ENCODE measurements at regions not wholly inside any gene's neighbourhood (a gene's known extent, or its start where the extent isn't known, plus 50 kb on each side); places are given as distances from the start of the nearest gene placed in this dataset.

DNA sequence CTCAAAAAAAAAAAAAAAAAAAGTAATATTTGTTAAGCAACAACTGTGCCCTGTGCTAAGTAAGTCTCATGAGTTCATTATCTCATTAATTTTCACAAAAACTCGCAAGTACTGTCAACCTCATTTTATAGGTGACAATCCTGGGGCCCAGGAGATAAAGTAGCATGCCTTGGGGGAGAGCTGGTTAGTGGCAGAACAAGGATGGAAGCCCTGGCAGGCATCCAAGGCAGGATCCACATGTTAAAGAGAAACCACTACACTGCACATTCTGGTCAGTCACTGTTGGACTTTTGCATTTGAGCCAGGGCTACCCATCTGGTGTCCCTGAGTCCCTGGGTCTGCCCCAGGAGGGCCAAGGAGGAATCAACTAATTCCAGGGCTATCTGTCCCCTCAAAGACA is 54.6 kb downstream of the ZFP36L2 start:
- peak; percentile 31 for DNase-seq (ENCODE audit: low read depth)

DNA sequence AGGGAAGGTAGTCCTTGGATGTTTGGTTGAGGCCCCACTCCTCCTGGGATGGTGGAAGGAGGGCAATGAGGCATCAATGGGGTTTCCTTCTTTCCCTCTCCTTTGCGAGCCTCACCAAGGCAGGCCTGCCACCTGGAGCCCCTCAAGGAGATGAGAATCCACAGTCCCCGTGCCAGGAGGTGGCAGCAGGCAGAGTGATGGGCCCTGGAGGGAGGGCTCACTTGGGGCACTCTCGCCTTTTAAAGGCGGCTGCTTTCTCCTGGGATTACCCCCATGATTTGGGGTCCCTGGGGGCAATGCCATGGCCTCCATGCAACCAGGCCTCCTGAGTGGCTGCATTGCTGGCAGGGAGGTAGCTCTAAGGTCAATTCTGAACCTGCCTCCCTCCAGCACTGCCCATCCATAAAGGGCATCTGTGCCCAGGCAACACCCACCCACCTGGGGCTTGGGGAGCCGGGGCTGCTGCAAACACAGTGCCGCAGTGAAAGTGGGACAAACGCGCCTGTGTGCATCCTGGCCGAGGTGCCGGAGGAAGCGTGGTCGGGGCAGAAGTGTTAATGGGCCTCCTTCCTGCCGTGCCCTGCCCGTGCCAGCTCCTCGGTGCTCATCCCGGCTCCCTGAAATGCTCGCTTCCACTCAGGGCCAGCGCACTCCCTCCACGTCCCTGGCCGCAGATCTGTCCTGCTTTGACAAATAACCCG is 55.9 kb downstream of the ZFP36L2 start:
- no peak for DNase-seq (ENCODE audit: low read depth)

DNA sequence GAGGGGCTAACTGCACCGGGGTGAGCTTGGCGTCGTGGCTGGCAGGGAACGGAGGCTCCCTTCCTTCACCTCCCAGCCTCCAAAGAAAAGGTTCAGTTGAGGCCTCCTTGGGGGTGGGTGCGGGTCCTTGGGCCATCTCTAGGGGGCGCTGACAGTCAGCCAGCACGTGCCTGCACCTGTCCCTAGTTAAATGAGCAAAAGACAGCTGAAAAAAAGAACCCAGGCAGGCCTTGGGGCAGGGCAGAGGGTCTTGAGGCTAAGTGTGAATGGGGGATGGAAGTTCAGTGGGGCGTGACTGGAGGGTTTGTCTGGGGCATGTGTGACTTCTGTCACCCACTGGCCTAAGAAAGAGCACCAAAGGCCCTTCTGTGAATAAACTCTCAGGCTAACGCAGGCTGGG is 56.4 kb downstream of the ZFP36L2 start:
- peak; percentile 25 for DNase-seq (ENCODE audit: low read depth)

DNA sequence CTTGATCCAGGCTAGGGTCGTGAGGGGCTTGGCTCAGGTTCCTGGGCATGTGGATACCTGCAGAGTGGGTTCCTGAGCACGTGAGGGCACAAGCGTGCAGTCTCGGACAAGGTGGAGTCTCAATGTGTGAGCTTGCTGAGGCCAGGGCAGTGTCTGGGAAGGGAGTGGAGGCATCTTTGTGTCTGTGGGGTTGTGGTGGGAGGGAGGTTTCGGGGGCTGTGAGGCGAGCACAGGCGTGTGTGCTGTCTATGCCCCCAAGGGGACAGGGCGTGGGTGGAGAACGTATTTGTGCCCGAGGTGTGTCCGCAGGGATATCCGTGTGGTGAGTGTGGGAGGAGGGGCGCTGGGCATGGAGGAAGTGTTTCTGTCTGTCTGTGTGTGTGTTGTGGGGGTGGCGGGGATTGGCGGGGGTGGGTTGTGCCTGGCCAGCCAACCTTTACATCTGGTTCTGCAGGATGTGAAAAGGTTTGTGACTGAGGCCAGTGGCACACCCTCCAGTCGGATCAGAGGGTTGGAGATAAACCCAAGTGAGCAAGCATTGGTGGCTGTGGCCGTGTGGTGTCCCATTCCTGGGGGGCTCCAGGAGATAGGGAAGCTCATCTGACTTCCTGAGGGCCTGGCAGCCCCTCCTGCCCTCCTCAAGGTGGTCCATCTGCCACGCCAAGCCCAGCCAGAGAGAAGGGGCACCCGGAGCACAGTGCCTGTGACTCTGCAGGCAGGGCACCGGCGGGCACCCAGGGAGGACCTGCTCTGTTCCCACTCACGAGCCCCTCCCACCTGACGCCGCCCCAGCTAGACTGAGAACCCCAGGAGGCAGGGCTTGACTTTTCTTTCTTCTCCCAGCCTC is 57.1 kb downstream of the ZFP36L2 start:
- no peak for DNase-seq (ENCODE audit: low read depth)

DNA sequence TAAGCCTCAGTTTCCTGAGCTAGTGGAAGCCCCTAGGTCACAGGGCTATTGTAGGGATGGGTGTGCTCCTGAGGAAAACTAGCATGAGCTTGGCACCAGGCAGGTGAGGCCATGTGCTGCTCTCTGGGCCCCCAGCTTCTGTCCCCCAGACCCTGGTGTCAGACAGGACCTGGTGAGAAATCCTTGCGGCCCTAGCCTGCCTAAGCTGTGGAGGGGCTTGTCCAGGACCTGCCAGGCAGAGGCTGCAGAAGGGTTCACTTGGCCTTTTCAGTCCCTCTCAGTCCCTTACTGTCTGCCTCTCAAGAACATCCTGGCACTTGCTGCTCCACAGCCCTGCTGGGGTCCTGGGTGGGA is 58.4 kb downstream of the ZFP36L2 start:
- no peak for DNase-seq (ENCODE audit: low read depth)

DNA sequence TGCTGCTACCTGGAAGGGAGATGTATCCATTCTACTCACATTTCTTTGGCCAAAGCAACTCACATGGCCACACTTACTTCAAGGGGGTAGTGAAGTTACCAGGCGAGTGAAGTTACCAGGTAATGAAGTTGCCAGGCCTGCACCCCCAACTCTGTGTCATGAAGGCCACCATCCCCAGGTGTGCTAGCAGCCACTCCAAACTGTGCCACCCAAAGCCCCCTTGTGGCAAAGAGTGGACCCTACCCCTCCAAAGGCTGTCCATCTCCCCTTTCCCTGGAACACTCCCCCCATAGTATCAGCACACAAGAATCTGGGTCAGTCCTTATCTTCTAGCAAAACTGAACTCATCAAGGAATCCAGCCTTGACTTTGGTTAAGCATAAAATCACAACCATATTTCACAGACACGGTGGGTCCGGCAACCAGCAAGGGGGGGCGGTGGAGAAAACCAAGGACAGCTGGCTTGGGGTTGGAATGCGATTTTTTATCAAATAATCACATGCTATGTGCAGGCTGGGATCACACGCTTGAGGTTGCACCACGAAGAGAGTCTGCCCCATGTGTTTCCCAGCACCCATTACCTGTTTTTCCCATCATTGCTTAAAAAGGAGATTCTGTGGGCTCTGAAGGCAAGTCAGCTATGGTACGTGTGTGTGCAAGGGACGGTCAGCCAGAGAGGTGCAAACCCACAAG is 60.9 kb downstream of the ZFP36L2 start:
- no peak for DNase-seq (ENCODE audit: low read depth)

DNA sequence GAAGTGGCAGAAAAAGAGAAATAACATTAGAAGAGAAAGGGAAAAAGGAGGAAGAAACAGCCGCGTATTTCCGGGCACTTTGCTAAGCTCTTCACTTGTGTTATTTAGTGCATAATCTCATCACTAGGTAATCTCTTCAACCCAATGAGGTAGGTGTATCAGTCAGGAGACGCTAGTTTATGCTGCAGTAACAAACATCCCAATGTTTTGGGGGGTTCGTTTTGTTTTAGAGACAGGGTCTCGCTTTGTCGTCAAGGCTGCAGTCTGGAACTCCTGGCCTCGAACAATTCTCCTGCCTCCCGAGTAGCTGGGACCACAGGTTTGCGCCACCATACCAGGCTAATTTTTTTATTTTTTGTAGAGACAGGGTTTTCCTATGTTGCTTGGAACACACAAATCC is 61.7 kb downstream of the ZFP36L2 start:
- DNase-seq (ENCODE audit: low read depth), result no peak

DNA sequence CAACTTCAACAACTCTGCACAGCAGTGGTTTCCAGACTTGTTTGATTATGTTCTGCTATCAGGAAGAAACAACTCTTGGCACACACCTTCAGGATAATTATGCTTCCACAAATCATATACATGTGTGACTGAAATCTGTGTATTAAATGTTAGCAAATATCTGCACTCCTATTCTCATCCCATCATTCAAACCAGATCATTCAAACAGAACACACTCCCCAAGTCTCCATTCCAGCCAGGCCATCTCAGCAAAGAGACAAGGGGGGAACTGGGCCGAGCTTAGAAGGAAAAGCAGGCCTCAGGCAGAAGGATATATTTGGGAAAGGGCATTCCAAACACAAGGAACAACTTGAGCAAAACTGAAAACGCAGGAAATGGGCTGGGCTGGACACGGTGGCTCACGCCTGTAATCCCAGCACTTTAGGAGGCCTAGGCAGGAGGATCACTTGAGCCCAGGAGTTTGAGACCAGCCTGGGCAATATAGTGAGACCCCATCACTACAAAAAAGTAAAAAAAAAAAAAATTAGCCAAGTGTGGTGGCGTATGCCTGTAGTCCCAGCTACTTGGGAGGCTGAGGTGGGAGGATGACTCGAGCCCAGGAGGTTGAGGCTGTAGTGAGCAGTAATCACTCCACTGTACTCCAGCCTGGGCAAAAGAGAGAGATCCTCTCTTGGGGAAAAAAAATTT is 62.7 kb downstream of the ZFP36L2 start:
- no peak for DNase-seq (ENCODE audit: low read depth)

DNA sequence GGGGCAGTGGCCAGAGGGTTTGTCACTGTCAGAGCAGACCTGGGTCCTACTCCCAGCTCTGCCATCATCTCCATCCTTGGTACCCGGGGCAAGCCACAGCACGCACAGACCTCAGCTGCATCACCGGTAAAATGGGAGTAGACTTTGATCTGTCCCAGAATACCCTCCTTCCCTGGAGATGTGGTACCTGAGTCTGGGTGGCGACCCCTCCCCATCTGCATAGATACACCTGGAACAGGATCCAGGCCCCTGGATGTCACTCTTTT is 64.0 kb downstream of the ZFP36L2 start:
- DNase-seq (ENCODE audit: low read depth), result no peak

DNA sequence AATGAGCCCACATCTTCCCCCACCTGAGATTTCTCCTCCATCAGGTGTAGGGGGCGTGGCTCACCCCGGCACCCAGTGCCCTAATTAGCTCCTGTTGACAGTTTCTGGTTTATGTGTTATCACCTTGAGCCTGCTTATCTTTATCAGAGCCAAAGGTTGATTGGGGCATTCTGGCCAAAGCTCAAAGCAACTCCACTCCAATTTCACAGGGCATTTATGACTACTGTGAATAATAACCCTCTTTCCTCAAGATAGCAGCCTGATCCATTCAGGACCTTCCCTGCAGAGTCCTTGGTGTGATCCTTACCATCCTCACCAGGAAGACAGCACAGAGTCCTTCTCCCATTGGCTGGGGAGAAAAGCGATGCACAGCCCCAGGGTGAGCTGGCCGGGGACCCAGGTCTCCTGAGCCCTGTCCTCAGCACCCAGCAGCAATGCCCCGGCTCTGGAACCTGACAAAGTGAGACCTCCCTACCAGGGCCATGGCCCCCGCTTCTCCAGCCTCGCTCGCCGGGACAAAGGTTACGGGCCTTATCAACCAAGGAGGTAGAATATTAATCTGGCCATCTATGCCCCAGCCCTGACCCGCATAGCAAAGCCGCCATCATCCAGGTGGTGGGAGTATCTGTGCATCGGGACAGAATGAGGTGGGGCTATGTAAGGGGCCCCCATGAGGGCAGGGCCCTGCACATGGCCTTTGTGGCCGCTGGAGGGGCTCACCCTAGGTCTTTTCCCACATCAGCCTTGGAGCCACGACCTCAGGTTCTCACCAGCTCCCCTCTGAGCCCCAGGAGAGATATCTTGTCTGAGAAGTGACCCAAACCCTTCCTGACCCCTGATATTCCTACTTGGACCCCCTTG is 64.5 kb downstream of the ZFP36L2 start:
- no peak for DNase-seq (ENCODE audit: low read depth)

DNA sequence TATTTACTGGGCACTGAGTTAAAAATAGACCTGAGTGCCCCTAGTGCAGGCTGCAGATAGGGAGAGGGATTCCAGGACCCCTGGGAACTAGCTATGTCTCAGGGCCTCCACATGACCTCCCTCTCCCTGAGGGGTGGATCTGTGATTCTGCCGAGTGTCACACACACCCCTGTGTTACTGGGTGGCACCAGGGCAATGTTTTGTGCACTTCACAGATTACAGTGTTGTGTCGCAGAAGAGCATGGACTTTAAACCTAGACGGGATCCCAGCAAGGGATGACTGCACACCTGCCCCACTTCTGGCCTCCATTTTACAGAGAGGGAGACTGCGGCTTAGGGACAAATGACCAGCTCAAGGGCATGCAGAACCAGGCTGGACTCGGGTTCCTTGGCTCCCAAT is 65.6 kb downstream of the ZFP36L2 start:
- DNase-seq (ENCODE audit: low read depth), result no peak

DNA sequence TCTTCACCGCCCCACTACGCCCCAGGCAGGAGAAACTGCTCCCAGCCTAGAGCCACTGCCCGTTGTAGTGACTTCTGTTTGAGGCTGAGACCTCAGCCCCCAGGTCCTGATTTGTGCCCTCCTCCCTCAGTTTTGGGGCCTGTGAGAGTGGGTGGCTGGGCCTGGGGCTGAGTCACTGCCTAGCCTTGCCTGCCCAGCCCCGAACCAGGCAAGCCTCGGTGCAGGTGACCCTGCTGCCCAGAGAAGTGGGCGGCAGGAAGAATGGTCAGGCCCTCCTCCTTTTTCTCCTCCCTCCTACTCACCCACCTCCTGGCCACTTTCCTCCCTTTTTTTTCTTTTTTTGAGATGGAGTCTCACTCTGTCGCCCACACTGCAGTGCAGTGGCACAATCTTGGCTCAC is 66.6 kb downstream of the ZFP36L2 start:
- peak; percentile 14 for DNase-seq (ENCODE audit: low read depth)

DNA sequence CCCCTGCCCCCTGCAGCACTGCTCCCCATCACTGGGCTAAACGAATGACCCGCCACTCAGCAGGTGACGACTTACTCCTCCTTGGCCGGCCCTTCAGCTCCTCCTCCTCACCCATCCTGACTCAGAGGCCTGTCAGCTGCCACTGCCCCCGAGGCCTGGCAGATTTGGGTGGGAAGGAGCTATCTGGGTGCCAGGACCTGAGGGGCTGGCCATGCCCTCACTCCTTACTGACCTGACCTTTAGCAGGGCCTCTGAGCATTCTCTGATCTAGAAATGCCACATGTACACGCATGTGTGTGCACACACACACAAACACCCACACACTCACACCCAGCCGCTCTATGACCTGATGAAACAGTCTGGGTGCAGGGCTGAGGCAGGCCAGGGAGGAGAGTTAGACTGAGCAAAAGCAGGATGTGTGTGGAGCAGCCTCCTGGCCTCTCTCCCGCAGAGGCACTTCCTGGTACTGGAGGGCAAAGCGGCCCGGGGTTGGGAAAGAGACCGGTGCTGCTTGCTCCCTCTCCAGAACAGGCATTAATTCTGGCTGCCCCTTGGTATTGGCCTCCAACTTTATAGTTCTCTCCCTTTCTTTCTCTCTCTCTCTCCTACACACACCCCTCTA is 68.0 kb downstream of the ZFP36L2 start:
- DNase-seq (ENCODE audit: low read depth), result peak; percentile 85

DNA sequence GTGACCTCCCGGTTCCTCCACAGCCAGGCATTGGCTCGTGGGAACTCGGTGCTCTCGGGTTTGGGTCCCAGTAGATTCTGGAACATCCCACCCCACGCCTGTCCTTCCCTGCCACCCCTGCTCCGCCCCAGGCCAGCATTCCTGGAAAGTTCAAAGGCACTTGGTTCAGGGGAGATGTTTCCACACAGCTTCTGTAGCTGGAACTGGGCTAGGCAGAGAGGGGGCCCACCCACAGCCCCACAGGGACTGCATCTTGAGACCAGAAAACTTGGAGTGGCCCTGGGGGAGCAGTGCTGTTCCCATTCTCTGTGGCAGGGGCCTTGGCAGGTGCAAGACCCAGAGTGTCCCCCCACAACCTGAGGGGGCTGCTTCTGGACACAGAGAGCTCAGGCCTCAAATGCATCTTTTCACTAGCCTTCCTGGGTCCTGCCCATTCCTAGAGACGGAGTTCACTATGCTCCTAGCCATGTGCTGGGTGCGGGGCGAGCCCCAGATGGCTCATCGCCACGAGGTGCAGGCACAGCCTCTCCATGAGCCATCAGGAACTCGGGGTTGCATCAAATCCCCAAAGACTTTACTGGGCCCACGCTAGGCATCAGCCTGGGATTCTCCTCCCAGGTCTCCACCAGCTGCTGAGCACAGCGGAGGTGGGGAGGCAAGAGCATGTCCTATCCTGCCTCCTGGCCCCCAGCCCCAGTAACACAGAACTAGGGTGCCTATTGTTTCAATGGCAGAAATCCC is 68.7 kb downstream of the ZFP36L2 start:
- no peak for DNase-seq (ENCODE audit: low read depth)

DNA sequence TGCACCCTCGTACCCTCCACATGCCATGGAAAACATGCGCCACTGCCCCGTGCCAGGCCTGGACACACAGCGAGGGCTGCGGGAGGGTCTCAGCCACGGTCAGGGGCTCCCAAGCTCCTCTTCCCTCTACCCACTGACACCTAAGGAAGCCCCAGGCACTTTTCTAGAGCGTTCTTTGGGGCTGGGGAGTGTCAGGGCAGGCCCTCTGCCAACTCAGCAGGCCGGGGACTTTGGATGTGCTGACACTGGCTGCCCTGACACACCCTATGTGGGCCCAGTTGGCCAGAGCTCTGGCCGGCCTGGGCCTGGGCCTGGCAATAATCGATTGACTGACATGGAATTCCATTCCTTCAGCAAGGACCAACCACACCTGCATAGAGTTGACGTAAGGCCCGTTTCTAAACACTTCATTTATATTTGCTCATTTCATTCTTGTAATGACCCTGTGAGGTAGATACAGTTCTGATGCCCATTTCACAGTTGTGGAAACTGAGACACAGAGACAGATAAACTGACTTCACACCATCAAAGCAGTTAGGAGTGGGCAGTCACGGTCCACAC is 70.5 kb downstream of the ZFP36L2 start:
- no peak for DNase-seq (ENCODE audit: low read depth)

DNA sequence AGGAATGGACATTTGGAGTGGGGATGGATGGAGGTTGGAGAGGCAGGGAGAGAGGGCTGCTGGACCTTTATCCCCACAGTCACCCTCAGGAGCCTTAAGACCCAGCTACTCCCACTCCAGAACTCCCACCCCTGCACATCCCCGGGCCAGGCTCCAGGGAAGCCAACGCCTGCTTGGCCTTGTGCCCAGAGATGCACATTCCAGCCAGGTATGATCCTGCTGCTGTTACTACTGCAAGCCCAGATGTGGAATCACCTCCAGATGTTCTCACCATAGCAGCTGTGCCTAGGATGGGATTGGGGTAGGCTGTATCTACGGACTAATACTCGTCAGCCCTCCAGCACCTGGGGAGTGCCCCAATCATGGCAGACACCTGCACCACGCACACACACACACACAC is 71.7 kb downstream of the ZFP36L2 start:
- DNase-seq (ENCODE audit: low read depth), result no peak

DNA sequence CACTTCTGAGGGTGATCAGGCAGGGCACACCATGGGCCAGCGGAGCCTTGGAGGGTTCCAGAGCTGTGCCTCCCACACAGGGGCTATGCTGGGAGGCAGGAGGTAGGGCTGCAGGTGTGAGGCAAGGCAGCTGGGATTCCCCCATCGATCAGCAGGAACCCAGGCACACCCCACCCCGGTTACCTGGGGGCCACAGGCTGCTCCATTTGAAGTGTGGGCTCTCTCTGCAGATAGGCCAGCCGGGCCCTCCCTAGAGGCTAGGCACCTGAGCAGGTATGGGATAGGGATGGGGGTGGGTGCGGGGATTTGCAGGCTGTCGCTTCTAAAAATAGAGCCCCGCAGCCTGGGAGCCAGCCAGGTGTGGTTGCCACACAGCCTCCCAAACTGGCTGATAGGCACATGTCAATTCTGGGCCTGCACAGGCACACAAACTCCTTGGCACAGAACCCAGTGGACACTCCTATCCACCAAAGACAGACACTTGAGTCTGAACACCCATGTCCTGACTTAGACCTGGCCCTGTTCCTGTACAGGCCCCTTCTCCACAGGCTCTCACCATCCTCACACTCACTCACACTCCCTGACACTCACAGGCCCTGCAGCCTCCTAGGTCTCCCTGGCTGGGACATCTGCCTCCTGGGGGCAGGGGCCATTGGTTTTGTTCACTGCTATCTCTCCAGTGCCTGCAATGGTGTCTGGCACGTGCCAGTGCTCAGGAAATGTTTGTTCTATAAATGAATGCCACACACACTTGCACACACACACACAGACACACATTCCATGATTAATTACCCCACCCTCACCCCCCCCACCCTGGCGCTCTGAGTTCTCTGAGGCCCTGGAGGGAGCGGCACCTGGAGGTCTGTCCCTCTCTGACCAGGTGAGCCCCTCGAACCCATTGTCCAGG is 73.4 kb downstream of the ZFP36L2 start:
- no peak for DNase-seq (ENCODE audit: low read depth)

DNA sequence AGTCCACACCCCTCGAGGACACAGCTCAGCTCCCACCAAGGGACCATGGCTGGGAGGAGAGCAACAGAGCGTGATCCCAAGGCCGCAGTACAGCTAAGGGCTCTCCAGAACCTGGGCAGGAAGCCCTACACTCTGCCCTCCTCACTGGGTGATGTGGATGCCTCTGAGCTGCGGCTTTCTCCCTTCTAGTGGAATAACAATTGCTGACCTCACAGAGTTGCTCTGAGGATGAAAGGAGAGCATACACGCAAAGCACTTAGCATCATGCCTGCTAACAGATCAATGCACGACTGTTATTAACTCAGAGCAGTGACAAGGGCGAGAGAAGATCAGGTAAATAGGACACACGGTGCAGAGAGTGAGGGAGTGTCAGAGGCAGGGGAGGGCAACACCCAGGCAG is 74.2 kb downstream of the ZFP36L2 start:
- no peak for DNase-seq (ENCODE audit: low read depth)

DNA sequence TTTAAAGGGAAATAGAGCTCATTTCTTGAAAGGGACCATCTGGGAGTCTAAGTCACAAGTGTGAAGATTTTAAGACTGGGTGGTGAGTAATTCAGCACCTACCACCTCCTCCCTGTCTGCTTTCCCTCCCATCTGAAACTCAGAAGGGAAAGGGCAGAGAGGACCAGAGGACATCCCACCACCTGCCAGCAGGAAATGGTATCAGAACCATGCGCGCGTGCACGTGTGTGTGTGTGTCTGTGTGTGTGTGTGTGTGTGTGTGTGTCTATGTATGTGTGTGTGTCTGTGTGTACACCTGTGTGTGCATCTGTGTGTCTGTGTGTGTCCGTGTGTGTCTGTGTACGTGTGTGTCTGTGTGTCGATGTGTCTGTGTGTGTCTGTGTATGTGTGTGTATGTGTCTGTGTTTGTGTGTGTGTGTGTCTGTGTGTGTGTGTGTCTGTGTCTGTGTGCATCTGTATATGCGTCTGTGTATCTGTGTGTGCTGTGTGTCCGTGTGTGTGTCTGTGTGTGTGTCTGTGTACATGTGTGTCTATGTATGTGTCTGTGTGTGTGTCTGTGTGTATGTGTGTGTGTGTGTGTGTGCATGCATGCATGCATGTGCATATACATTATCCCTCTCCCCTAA is 76.8 kb downstream of the ZFP36L2 start:
- DNase-seq (ENCODE audit: low read depth), result no peak

Measured in ELR (cell line).